Body of pancreas (tissue), 4 donors: ENCODE measurements at regions not wholly inside any gene's neighbourhood (a gene's known extent, or its start where the extent isn't known, plus 50 kb on each side); places are given as distances from the start of the nearest gene placed in this dataset.

Source experiments
- ATAC-seq: fragments of 150-250 bp; one replicate; pipeline ENCODE4 v1.9.1; 2016
- DNase-seq, 4 donors: peaks; one replicate each; pipeline ENCODE4 v3.0.0-alpha.2; 2019
- H3K27ac ChIP-seq, 4 donors: fragments of 200-600 bp; sonication (generic); 1 replicate in 3 of 4; 2 replicates in 1 of 4; pipeline versions ENCODE4 v1.5.1 to v1.6.1; 2016 to 2019; ENCODE audit warnings: mild to moderate bottlenecking in 1 of 4, mixed read lengths in 1 of 4, moderate library complexity in 1 of 4
- H3K27me3 ChIP-seq, 2 donors: fragments of 200-600 bp; sonication (generic); one replicate each; pipeline ENCODE4 v1.6.0; 2016; ENCODE audit warnings: mild to moderate bottlenecking in 1 of 2
- H3K36me3 ChIP-seq, 2 donors: fragments of 200-600 bp; sonication (generic); replicated peaks in 1 of 2; 2 replicates each; pipeline ENCODE4 v1.5.1; 2016; ENCODE audit warnings: low read depth in 2 of 2; ENCODE audit not compliant: insufficient read depth in 1 of 2
- H3K4me1 ChIP-seq: fragments of 200-600 bp; sonication (generic); one replicate; pipeline ENCODE4 v1.6.0; 2016
- H3K4me3 ChIP-seq, 2 donors: fragments of 200-600 bp; sonication (generic); 1 replicate in 1 of 2; 2 replicates in 1 of 2; pipeline ENCODE4 v1.5.1; 2016 to 2019
- H3K9me3 ChIP-seq, 3 donors: fragments of 200-600 bp; sonication (generic); 1 replicate in 2 of 3; 2 replicates in 1 of 3; pipeline ENCODE4 v1.5.1; 2016
- CTCF ChIP-seq, 7 experiments: fragments of 450-650 bp in 4 of 7; fragments of 200-600 bp in 3 of 7; sonication (generic) in 3 of 7; IDR thresholded peaks; one replicate each; pipeline ENCODE4 v1.5.1; 2016 to 2019; ENCODE audit warnings: antibody characterized with exemption in 7 of 7
- POLR2A ChIP-seq, 3 donors: fragments of 450-650 bp; IDR thresholded peaks; one replicate each; pipeline ENCODE4 v1.6.1; 2016; ENCODE audit warnings: antibody characterized with exemption in 3 of 3, mild to moderate bottlenecking in 2 of 3
- WGBS, 2 donors: methylation state at CpG; one replicate each; pipeline ENCODE4 v1.1.5; 2017; 5-methylcytosine and 5-hydroxymethylcytosine counted together
- intact Hi-C: fragments of 100-400 bp; cut with DNase I; formaldehyde crosslinking; loops from one replicate; pipeline ENCODE4 v1.15.1; 2023

- no peak for DNase-seq
- no peak for ATAC-seq
- Histone ChIP-seq H3K36me3 (no peaks in the 10 kb centered on the region), H3K27me3 (no peaks in the 10 kb centered on the region), H3K4me3 (no peak overlapping the region), H3K9me3 (no peaks in the 10 kb centered on the region), H3K4me1 (no peaks in the 10 kb centered on the region), H3K27ac (no peak overlapping the region)
- no peak for TF ChIP-seq POLR2A (IDR thresholded peaks at IDR 0.05)
- no peak for TF ChIP-seq CTCF (IDR thresholded peaks at IDR 0.05)
- intact Hi-C loops, result no loop called here
- 16 to 20% methylated on average over 3 of the region's 3 CpGs for WGBS, 2 donors
Observed at GRCh38 chr9:119083673-119084072, 285.6 kb downstream of the BRINP1 start.

GRCh38 chr9:119086590-119086989 is 282.6 kb downstream of the BRINP1 start:
- 71 to 93% methylated on average over 1 of the region's 1 CpG for WGBS, 2 donors
- intact Hi-C loops, result no loop called here
- no peak for ATAC-seq

GRCh38 chr9:119088002-119088547 is 281.2 kb downstream of the BRINP1 start:
- intact Hi-C loops, result no loop called here
- DNase-seq (peak in 1 of 4 donors; percentile 4), ATAC-seq (no peak)
- Histone ChIP-seq H3K4me3 (no peak overlapping the region), H3K27ac (no peak overlapping the region), H3K27me3 (no peaks in the 10 kb centered on the region), H3K36me3 (no peaks in the 10 kb centered on the region), H3K4me1 (no peaks in the 10 kb centered on the region), H3K9me3 (no peaks in the 10 kb centered on the region)
- TF ChIP-seq POLR2A (IDR thresholded peaks at IDR 0.05) (no peak), CTCF (IDR thresholded peaks at IDR 0.05) (no peak)
- WGBS, 2 donors, result 27 to 30% methylated on average over 5 of the region's 5 CpGs

More at GRCh38 chr9:119086590-119086989, 282.6 kb downstream of the BRINP1 start:
- TF ChIP-seq POLR2A (IDR thresholded peaks at IDR 0.05) (no peak), CTCF (IDR thresholded peaks at IDR 0.05) (no peak)
- no peaks in the 10 kb centered on the region for H3K4me1 ChIP-seq
- H3K4me3 ChIP-seq, result no peak overlapping the region
- DNase-seq, result no peak
- no peak overlapping the region for H3K27ac ChIP-seq
- H3K9me3 ChIP-seq, result no peaks in the 10 kb centered on the region
- H3K36me3 ChIP-seq, result no peaks in the 10 kb centered on the region
- H3K27me3 ChIP-seq, result no peaks in the 10 kb centered on the region

- no peaks in the 10 kb centered on the region for H3K27me3 ChIP-seq
- ATAC-seq (no peak), DNase-seq (no peak)
- intact Hi-C loops, result no loop called here
- H3K4me3 ChIP-seq, result no peak overlapping the region
- no peak overlapping the region for H3K27ac ChIP-seq
- no peaks in the 10 kb centered on the region for H3K36me3 ChIP-seq
- WGBS, 2 donors, result 16 to 17% methylated on average over 1 of the region's 1 CpG
- no peaks in the 10 kb centered on the region for H3K9me3 ChIP-seq
- no peaks in the 10 kb centered on the region for H3K4me1 ChIP-seq
- TF ChIP-seq POLR2A (IDR thresholded peaks at IDR 0.05) (no peak), CTCF (IDR thresholded peaks at IDR 0.05) (no peak)
Observed at GRCh38 chr9:119091074-119091473, 278.2 kb downstream of the BRINP1 start.

- intact Hi-C loops, result no loop called here
- TF ChIP-seq CTCF (IDR thresholded peaks at IDR 0.05) (no peak), POLR2A (IDR thresholded peaks at IDR 0.05) (no peak)
- ATAC-seq (no peak), DNase-seq (no peak)
- Histone ChIP-seq H3K27ac (no peak overlapping the region), H3K4me1 (no peaks in the 10 kb centered on the region), H3K4me3 (no peak overlapping the region), H3K27me3 (no peaks in the 10 kb centered on the region), H3K36me3 (no peaks in the 10 kb centered on the region), H3K9me3 (no peaks in the 10 kb centered on the region)
- 70% methylated on average over 5 of the region's 5 CpGs for WGBS, 2 donors
Observed at GRCh38 chr9:119092125-119092524, 277.1 kb downstream of the BRINP1 start.
